Loucy (cell line): ENCODE measurements at regions not wholly inside any gene's neighbourhood (a gene's known extent, or its start where the extent isn't known, plus 50 kb on each side); places are given as distances from the start of the nearest gene placed in this dataset.

Experiments
- H2AFZ ChIP-seq: fragments of 200-600 bp; sonication (generic); 2 replicates; pipeline ENCODE4 v1.6.0; 2016; ENCODE audit warnings: antibody characterized with exemption, mild to moderate bottlenecking, low read length, moderate library complexity
- H3F3A ChIP-seq: fragments of 200-600 bp; 2 replicates; pipeline ENCODE4 v1.6.0; 2016; ENCODE audit warnings: antibody characterized with exemption, low read depth, mild to moderate bottlenecking
- H3K27me3 ChIP-seq: fragments of 200-600 bp; sonication (generic); 2 replicates; pipeline ENCODE4 v1.6.1; 2014; ENCODE audit warnings: low read length, mild to moderate bottlenecking; ENCODE audit not compliant: insufficient read depth, poor library complexity, severe bottlenecking
- H3K36me3 ChIP-seq: fragments of 200-600 bp; sonication (generic); 2 replicates; pipeline ENCODE4 v1.6.1; 2016; ENCODE audit warnings: low read length; ENCODE audit not compliant: insufficient read depth
- H3K4me1 ChIP-seq: fragments of 200-600 bp; sonication (generic); 2 replicates; pipeline ENCODE4 v1.5.1; 2014; ENCODE audit warnings: low read length, mild to moderate bottlenecking; ENCODE audit not compliant: insufficient read depth, poor library complexity, severe bottlenecking
- H3K4me2 ChIP-seq: fragments of 200-600 bp; sonication (generic); 2 replicates; pipeline ENCODE4 v1.6.0; 2014; ENCODE audit warnings: antibody characterized with exemption, low read length, low read depth, mild to moderate bottlenecking; ENCODE audit not compliant: poor library complexity, severe bottlenecking
- H3K4me3 ChIP-seq: fragments of 200-600 bp; sonication (generic); 2 replicates; pipeline ENCODE4 v1.5.1; 2014; ENCODE audit warnings: low read length, mild to moderate bottlenecking, mixed read lengths; ENCODE audit not compliant: poor library complexity, severe bottlenecking
- H3K79me2 ChIP-seq: fragments of 200-600 bp; sonication (generic); 2 replicates; pipeline ENCODE4 v1.6.1; 2014; ENCODE audit warnings: low read length; ENCODE audit not compliant: insufficient read depth
- H3K9ac ChIP-seq: fragments of 200-600 bp; sonication (generic); 2 replicates; pipeline ENCODE4 v1.6.0; 2014; ENCODE audit warnings: mild to moderate bottlenecking, low read depth, low read length, moderate library complexity; ENCODE audit not compliant: poor library complexity, severe bottlenecking
- H3K9me2 ChIP-seq: fragments of 200-600 bp; sonication (generic); replicated peaks from 2 replicates; pipeline ENCODE4 v1.6.1; 2016; ENCODE audit warnings: low read depth, low read length, mixed read lengths
- H3K9me3 ChIP-seq: fragments of 200-600 bp; sonication (generic); 2 replicates; pipeline ENCODE4 v1.6.1; 2014; ENCODE audit warnings: mild to moderate bottlenecking, antibody characterized with exemption, low read length, low read depth; ENCODE audit not compliant: insufficient read depth
- H4K20me1 ChIP-seq: fragments of 200-600 bp; sonication (generic); 2 replicates; pipeline ENCODE4 v1.6.0; 2014; ENCODE audit warnings: antibody characterized with exemption, low read length, mild to moderate bottlenecking; ENCODE audit not compliant: insufficient read depth, poor library complexity, severe bottlenecking
- CTCF ChIP-seq: fragments of 200-600 bp; sonication (generic); conservative IDR thresholded peaks from 2 replicates; pipeline ENCODE4 v1.5.1; 2014; ENCODE audit warnings: mild to moderate bottlenecking, antibody characterized with exemption, low read length
- EZH2phosphoT487 ChIP-seq: fragments of 200-600 bp; IDR thresholded peaks from 2 replicates; pipeline ENCODE4 v1.6.1; 2018; ENCODE audit warnings: antibody characterized with exemption, mild to moderate bottlenecking, moderate library complexity, borderline replicate concordance

GRCh38 chr7:124275411-124275810 is 242.5 kb upstream of the TMEM229A start:
- no peak overlapping the region for H2AFZ ChIP-seq
- H3K27me3 ChIP-seq = no peaks in the 10 kb centered on the region
- no peak overlapping the region for H3K4me3 ChIP-seq
- no peaks in the 10 kb centered on the region for H3K9me3 ChIP-seq
- H4K20me1 ChIP-seq = no peaks in the 10 kb centered on the region
- TF ChIP-seq CTCF (no peak), EZH2phosphoT487 (no peak)
- no peaks in the 10 kb centered on the region for H3K9me2 ChIP-seq
- H3K4me2 ChIP-seq = no peak overlapping the region
- H3K36me3 ChIP-seq = no peaks in the 10 kb centered on the region
- H3F3A ChIP-seq = no peaks in the 10 kb centered on the region
- no peaks in the 10 kb centered on the region for H3K79me2 ChIP-seq
- H3K4me1 ChIP-seq = no peaks in the 10 kb centered on the region
- no peak overlapping the region for H3K9ac ChIP-seq

DNA sequence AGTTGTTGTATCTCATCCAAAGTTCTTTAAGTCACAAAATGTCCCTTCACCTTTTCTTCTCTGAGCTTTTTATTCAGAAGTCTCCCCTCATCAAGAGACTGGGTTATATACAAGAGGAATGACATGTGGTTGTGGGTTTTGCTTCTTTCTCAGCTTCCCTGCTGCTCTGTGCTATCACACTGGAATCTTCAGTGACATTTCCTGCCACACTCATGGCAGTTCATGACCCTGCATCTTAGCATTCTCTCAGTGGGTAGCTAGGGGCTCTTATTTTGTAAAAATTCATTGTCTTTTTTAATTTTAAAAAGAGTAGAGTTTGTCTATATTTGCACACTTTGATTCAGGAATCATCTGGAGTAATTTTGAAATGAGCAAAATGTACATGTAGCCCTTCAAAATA is 236.9 kb upstream of the TMEM229A start:
- TF ChIP-seq EZH2phosphoT487 = no peak
- no peak for TF ChIP-seq CTCF
- Histone ChIP-seq H2AFZ (no peak overlapping the region), H3K4me3 (no peak overlapping the region)

GRCh38 chr7:124267154-124267553 is 234.3 kb upstream of the TMEM229A start:
- H4K20me1 ChIP-seq = no peaks in the 10 kb centered on the region
- no peaks in the 10 kb centered on the region for H3K9me2 ChIP-seq
- H3K4me2 ChIP-seq = no peak overlapping the region
- H3K9me3 ChIP-seq = no peaks in the 10 kb centered on the region
- H3K79me2 ChIP-seq = no peaks in the 10 kb centered on the region
- H2AFZ ChIP-seq = no peak overlapping the region
- no peaks in the 10 kb centered on the region for H3K27me3 ChIP-seq
- no peaks in the 10 kb centered on the region for H3K4me1 ChIP-seq
- H3F3A ChIP-seq = no peaks in the 10 kb centered on the region
- no peak for TF ChIP-seq EZH2phosphoT487
- no peak for TF ChIP-seq CTCF
- no peak overlapping the region for H3K4me3 ChIP-seq
- H3K9ac ChIP-seq = no peak overlapping the region
- no peaks in the 10 kb centered on the region for H3K36me3 ChIP-seq

More for the DNA sequence above, 236.9 kb upstream of the TMEM229A start:
- H3K4me1 ChIP-seq = no peaks in the 10 kb centered on the region
- H3K9ac ChIP-seq = no peak overlapping the region
- H3K79me2 ChIP-seq = no peaks in the 10 kb centered on the region
- H3F3A ChIP-seq = no peaks in the 10 kb centered on the region
- no peaks in the 10 kb centered on the region for H4K20me1 ChIP-seq
- H3K36me3 ChIP-seq = no peaks in the 10 kb centered on the region
- no peaks in the 10 kb centered on the region for H3K9me3 ChIP-seq
- no peaks in the 10 kb centered on the region for H3K27me3 ChIP-seq
- no peaks in the 10 kb centered on the region for H3K9me2 ChIP-seq
- H3K4me2 ChIP-seq = peak overlapping the region; percentile 45
